ENCODE measurements at regions not wholly inside any gene's neighbourhood (a gene's known extent, or its start where the extent isn't known, plus 50 kb on each side); places are given as distances from the start of the nearest gene placed in this dataset.

DNA sequence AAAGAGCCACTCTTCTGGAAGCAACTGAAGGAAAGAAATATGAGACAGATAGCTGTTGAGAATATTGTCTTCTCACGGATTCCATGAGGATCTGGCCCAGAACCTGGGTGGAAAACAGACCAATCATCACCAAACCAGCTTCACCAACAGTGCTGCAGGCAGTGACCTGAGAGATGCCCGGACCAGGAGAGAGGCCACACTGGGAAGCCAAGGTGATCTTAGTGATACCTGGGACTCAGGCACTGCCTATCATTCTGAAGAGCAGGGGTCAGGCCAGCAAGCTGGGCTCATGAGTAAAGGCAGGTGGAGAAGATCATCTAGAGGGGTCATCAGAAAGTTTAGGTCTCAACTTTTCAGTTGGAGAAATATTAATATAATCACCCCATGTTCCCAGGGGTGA, 595.8 kb upstream of the CADM1 start:
- Histone ChIP-seq H3K4me1 (ENCODE audit: control insufficient read depth in 3 of 3, insufficient read depth in 3 of 3, low read length in 3 of 3) (no peaks in the 10 kb centered on the region), H3K36me3 (ENCODE audit: control insufficient read depth in 3 of 3, insufficient read depth in 3 of 3, low read length in 3 of 3) (no peaks in the 10 kb centered on the region), H3K4me3 (ENCODE audit: low read length in 3 of 3) (no peak overlapping the region), H3K27me3 (ENCODE audit: control insufficient read depth in 3 of 3, insufficient read depth in 3 of 3, low read length in 3 of 3) (peaks cover 0 to 23% (median 5%) of the 10 kb centered on the region in 3 donors), H3K9me3 (ENCODE audit: control insufficient read depth in 3 of 3, low read length in 3 of 3) (no peaks in the 10 kb centered on the region), H3K9ac (ENCODE audit: low read depth in 1 of 3, low read length in 3 of 3) (no peak overlapping the region), H3K27ac (ENCODE audit: low read depth, low read length) (no peak overlapping the region)

DNA sequence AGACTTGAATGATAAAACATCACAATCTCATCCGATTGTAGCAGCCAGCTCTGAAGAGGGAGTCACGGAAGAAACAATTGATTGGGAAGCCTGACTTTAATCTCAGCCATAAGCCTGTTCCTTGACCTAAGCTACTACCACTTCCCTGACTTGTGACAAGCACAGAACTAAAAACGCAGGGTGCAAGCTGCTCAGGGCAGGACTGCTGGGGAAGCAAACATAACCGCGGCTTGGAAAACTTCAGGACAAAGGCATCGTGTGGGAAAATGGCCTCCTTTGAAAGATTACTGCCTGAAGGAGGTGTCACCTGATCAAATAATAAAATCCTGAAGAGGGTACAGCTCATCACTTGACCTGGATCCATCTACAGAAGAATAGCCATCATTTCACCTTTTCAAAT, 595.3 kb upstream of the CADM1 start:
- H3K4me3 ChIP-seq (ENCODE audit: low read length in 3 of 3), result no peak overlapping the region
- no peaks in the 10 kb centered on the region for H3K36me3 ChIP-seq (ENCODE audit: control insufficient read depth in 3 of 3, insufficient read depth in 3 of 3, low read length in 3 of 3)
- no peak overlapping the region for H3K9ac ChIP-seq (ENCODE audit: low read depth in 1 of 3, low read length in 3 of 3)
- H3K27me3 ChIP-seq (ENCODE audit: control insufficient read depth in 3 of 3, insufficient read depth in 3 of 3, low read length in 3 of 3), result peaks cover 0 to 23% (median 5%) of the 10 kb centered on the region in 3 donors
- H3K4me1 ChIP-seq (ENCODE audit: control insufficient read depth in 3 of 3, insufficient read depth in 3 of 3, low read length in 3 of 3), result no peaks in the 10 kb centered on the region
- no peak overlapping the region for H3K27ac ChIP-seq (ENCODE audit: low read depth, low read length)
- H3K9me3 ChIP-seq (ENCODE audit: control insufficient read depth in 3 of 3, low read length in 3 of 3), result no peaks in the 10 kb centered on the region

DNA sequence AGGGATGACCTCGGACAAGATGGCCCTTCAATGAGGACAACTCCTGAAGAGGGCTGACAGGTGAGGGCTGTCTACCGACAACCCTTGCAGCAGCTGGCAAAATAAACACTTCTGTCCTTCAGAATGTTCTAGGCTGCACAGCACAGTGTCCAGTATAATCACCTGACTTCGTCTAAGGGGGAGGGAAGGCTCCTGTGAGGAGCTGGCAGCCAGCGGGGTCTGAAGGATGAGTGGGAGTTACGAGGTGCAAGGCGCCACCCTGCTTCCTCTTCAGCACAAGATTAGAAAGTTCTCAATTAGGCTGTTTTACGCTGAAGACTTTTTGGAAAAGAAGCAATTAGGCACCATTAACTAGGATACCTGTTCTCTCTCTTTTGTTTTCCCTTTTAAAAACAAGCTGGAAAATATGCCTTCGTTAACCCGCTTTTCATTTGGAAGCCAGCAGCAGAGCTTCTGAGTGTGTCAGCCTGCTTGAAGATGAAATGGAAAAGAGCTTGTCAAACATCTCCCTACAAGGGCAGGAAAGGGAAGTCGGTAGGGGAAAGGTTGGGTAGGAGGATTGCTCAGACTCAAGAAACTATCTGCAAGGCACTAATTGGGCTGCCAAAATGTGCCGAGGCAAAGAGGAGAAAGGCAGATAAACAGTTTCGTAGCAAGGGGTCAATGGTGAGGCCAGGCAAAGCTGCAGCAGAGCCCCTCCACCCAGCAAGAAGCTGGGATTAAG, 592.2 kb upstream of the CADM1 start:
- Histone ChIP-seq H3K9ac (ENCODE audit: low read depth in 1 of 3, low read length in 3 of 3) (no peak overlapping the region), H3K4me1 (ENCODE audit: control insufficient read depth in 3 of 3, insufficient read depth in 3 of 3, low read length in 3 of 3) (no peaks in the 10 kb centered on the region), H3K9me3 (ENCODE audit: control insufficient read depth in 3 of 3, low read length in 3 of 3) (no peaks in the 10 kb centered on the region), H3K36me3 (ENCODE audit: control insufficient read depth in 3 of 3, insufficient read depth in 3 of 3, low read length in 3 of 3) (no peaks in the 10 kb centered on the region), H3K27me3 (ENCODE audit: control insufficient read depth in 3 of 3, insufficient read depth in 3 of 3, low read length in 3 of 3) (peaks cover 0 to 23% (median 5%) of the 10 kb centered on the region in 3 donors), H3K27ac (ENCODE audit: low read depth, low read length) (no peak overlapping the region), H3K4me3 (ENCODE audit: low read length in 3 of 3) (no peak overlapping the region)

DNA sequence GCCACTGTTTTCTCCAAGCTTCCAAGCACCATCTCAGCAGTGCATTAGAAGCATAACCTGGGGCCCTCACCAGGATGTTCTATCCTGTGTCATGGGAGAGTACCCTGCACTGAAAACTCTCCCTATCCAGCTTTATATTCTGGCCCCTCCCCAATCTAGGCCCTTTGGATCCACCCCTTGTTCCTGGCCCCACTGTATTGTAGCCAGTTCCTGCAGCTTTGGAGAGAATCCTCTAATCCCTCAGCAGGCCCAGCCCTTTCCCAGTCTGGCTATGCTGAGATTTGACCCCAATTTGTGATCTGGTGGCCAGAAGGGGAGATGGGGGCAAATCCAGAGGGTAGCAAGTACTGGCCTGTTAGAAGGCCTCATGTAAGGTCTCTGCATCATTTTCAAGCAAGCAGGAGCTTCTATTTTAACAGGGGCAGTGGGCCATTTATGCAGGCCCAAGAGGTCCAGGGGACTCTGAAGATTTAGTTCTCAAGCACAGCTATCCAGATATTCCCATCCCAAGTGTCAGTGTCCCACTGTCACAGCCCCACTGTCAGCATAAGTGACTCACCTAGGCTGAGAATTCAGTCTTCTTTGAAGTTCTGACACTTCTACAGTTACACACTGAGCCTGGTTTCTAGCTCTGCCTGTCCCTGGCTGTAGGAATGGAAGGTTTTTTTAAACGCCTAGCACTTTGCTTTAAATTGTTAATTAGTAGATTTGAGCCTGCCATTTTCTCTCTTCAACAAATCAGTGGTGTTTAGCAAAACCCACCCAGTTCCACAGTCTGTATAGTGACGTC, 589.5 kb upstream of the CADM1 start:
- H3K4me3 ChIP-seq (ENCODE audit: low read length in 3 of 3), result no peak overlapping the region

DNA sequence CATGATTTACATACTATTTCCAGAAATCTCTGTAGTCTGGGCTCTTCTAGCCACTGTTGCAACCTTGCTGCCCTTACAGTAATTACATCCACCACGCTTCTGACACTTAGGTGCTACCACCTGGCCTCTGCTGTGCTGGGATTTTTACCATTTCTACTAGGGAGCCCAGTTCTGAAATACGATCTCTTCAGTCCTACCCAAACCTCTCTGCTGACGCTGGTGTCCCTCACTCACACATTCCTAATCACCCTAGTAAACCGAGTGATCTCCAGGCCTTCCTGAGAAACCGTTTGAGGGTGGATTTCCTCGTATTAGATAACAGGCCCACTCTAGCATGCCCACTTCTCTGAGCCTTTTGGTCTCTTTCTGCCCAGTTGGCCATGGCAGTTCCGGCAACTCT, 588.9 kb upstream of the CADM1 start:
- H3K4me3 ChIP-seq (ENCODE audit: low read length in 3 of 3), result no peak overlapping the region
- no peaks in the 10 kb centered on the region for H3K36me3 ChIP-seq (ENCODE audit: control insufficient read depth in 3 of 3, insufficient read depth in 3 of 3, low read length in 3 of 3)
- no peaks in the 10 kb centered on the region for H3K4me1 ChIP-seq (ENCODE audit: control insufficient read depth in 3 of 3, insufficient read depth in 3 of 3, low read length in 3 of 3)
- H3K27ac ChIP-seq (ENCODE audit: low read depth, low read length), result no peak overlapping the region
- no peaks in the 10 kb centered on the region for H3K9me3 ChIP-seq (ENCODE audit: control insufficient read depth in 3 of 3, low read length in 3 of 3)
- peaks cover 0 to 24% (median 5%) of the 10 kb centered on the region in 3 donors for H3K27me3 ChIP-seq (ENCODE audit: control insufficient read depth in 3 of 3, insufficient read depth in 3 of 3, low read length in 3 of 3)
- no peak overlapping the region for H3K9ac ChIP-seq (ENCODE audit: low read depth in 1 of 3, low read length in 3 of 3)

More for the DNA sequence above, 589.5 kb upstream of the CADM1 start:
- Histone ChIP-seq H3K27ac (ENCODE audit: low read depth, low read length) (no peak overlapping the region), H3K9ac (ENCODE audit: low read depth in 1 of 3, low read length in 3 of 3) (no peak overlapping the region), H3K9me3 (ENCODE audit: control insufficient read depth in 3 of 3, low read length in 3 of 3) (no peaks in the 10 kb centered on the region), H3K4me1 (ENCODE audit: control insufficient read depth in 3 of 3, insufficient read depth in 3 of 3, low read length in 3 of 3) (no peaks in the 10 kb centered on the region), H3K27me3 (ENCODE audit: control insufficient read depth in 3 of 3, insufficient read depth in 3 of 3, low read length in 3 of 3) (peaks cover 0 to 24% (median 5%) of the 10 kb centered on the region in 3 donors), H3K36me3 (ENCODE audit: control insufficient read depth in 3 of 3, insufficient read depth in 3 of 3, low read length in 3 of 3) (no peaks in the 10 kb centered on the region)

DNA sequence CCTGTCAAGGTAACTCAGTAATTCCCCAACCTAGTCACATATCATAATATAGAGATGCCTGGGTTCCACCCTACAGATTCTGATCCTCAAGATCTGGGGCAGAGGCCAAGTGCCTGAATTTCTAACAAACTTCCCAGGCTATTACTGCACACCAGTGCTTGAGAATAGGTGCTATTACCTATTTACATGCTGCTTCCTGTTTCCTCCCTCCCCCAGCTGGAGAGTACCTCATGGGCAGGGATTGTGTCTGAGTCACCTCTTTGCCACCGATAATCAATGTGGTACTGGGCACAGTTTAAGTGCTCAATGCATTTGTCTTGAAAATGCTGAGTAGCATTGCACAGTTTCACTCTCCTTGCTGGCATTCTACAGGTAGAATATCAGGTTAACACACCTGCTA, 582.2 kb upstream of the CADM1 start:
- no peaks in the 10 kb centered on the region for H3K36me3 ChIP-seq (ENCODE audit: control insufficient read depth in 3 of 3, insufficient read depth in 3 of 3, low read length in 3 of 3)
- no peak overlapping the region for H3K4me3 ChIP-seq (ENCODE audit: low read length in 3 of 3)
- peaks cover 5 to 18% (median 12%) of the 10 kb centered on the region in 3 donors for H3K27me3 ChIP-seq (ENCODE audit: control insufficient read depth in 3 of 3, insufficient read depth in 3 of 3, low read length in 3 of 3)
- no peak overlapping the region for H3K9ac ChIP-seq (ENCODE audit: low read depth in 1 of 3, low read length in 3 of 3)
- H3K27ac ChIP-seq (ENCODE audit: low read depth, low read length), result no peak overlapping the region
- no peaks in the 10 kb centered on the region for H3K9me3 ChIP-seq (ENCODE audit: control insufficient read depth in 3 of 3, low read length in 3 of 3)
- H3K4me1 ChIP-seq (ENCODE audit: control insufficient read depth in 3 of 3, insufficient read depth in 3 of 3, low read length in 3 of 3), result no peaks in the 10 kb centered on the region

DNA sequence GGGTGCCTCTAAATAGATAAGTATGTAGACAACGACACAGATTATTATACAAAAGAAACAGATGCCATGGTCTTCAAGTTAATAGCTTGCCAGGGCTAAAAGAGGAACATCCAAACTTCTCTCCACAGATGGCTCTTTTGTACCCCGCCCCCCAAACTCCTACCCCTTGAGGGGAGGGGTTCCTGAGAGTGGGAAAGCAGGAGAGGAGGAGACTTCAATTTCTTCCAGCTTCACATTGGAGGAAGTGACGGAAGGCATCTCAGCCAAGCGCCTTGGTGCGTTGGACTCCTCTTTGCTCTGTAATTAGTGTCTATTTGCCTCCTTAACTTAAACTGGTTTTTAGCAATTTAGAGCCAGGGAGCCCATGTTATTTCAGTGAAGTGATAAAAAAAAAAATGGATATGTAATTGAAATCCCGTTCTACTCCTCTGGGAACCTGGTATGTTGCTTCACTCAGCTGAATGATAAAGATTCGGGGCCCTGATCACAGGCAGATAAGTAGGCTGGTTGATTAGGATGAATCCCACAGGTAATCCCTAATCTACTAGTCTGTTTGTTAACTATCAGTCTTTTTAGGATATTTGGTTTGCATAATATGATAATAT, 580.9 kb upstream of the CADM1 start:
- Histone ChIP-seq H3K9ac (ENCODE audit: low read depth in 1 of 3, low read length in 3 of 3) (no peak overlapping the region), H3K4me1 (ENCODE audit: control insufficient read depth in 3 of 3, insufficient read depth in 3 of 3, low read length in 3 of 3) (no peaks in the 10 kb centered on the region), H3K9me3 (ENCODE audit: control insufficient read depth in 3 of 3, low read length in 3 of 3) (peaks cover 0 to 2% (median 0%) of the 10 kb centered on the region in 3 donors), H3K27me3 (ENCODE audit: control insufficient read depth in 3 of 3, insufficient read depth in 3 of 3, low read length in 3 of 3) (peaks cover 10 to 17% (median 14%) of the 10 kb centered on the region in 3 donors), H3K27ac (ENCODE audit: low read depth, low read length) (no peak overlapping the region), H3K36me3 (ENCODE audit: control insufficient read depth in 3 of 3, insufficient read depth in 3 of 3, low read length in 3 of 3) (no peaks in the 10 kb centered on the region), H3K4me3 (ENCODE audit: low read length in 3 of 3) (no peak overlapping the region)

DNA sequence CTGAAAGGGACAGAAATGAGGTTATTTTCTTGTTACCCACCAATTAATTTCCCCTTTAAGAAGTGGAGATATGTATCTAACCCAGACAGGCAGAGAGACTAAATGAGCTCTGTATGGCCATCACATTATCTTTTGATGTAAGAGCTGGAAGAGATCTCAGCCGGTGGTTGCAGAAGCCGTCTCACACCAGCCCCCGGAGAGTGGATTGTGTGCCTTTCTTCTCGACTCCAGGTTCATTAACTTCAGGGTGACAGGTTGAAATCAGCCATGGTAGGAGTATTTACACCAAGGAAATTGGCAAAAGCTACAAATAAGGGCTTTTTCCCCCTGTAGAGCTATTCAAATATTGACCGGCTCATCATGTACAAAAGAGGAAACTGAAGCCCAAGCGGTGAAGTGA, 580.3 kb upstream of the CADM1 start:
- Histone ChIP-seq H3K9ac (ENCODE audit: low read depth in 1 of 3, low read length in 3 of 3) (no peak overlapping the region), H3K4me1 (ENCODE audit: control insufficient read depth in 3 of 3, insufficient read depth in 3 of 3, low read length in 3 of 3) (no peaks in the 10 kb centered on the region), H3K36me3 (ENCODE audit: control insufficient read depth in 3 of 3, insufficient read depth in 3 of 3, low read length in 3 of 3) (no peaks in the 10 kb centered on the region), H3K27ac (ENCODE audit: low read depth, low read length) (no peak overlapping the region), H3K27me3 (ENCODE audit: control insufficient read depth in 3 of 3, insufficient read depth in 3 of 3, low read length in 3 of 3) (peaks cover 10 to 17% (median 14%) of the 10 kb centered on the region in 3 donors), H3K9me3 (ENCODE audit: control insufficient read depth in 3 of 3, low read length in 3 of 3) (peaks cover 0 to 2% (median 0%) of the 10 kb centered on the region in 3 donors), H3K4me3 (ENCODE audit: low read length in 3 of 3) (no peak overlapping the region)

DNA sequence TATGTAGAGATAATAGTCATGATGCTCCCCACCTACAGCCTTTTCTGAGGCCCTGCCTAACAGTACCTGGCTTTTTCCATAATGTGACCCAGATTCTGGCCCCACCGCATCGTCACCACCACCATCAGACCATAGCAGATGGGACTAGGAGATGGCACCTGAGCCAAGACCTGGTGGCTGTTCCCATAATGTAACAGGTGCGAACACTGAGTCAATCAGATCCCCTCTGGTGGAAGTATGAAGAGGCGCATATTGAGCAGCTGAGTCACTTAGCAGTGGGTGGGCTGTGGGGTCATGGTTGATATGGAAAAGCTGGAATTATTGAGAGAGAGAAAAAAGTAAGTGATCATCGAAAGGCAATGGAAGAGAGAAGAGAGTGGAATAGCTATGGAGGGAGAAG, 578.0 kb upstream of the CADM1 start:
- H3K4me1 ChIP-seq (ENCODE audit: control insufficient read depth in 3 of 3, insufficient read depth in 3 of 3, low read length in 3 of 3), result no peaks in the 10 kb centered on the region
- H3K27ac ChIP-seq (ENCODE audit: low read depth, low read length), result no peak overlapping the region
- H3K9ac ChIP-seq (ENCODE audit: low read depth in 1 of 3, low read length in 3 of 3), result no peak overlapping the region
- no peaks in the 10 kb centered on the region for H3K36me3 ChIP-seq (ENCODE audit: control insufficient read depth in 3 of 3, insufficient read depth in 3 of 3, low read length in 3 of 3)
- H3K9me3 ChIP-seq (ENCODE audit: control insufficient read depth in 3 of 3, low read length in 3 of 3), result peaks cover 0 to 2% (median 0%) of the 10 kb centered on the region in 3 donors
- H3K27me3 ChIP-seq (ENCODE audit: control insufficient read depth in 3 of 3, insufficient read depth in 3 of 3, low read length in 3 of 3), result peaks cover 10 to 20% (median 20%) of the 10 kb centered on the region in 3 donors
- H3K4me3 ChIP-seq (ENCODE audit: low read length in 3 of 3), result no peak overlapping the region

DNA sequence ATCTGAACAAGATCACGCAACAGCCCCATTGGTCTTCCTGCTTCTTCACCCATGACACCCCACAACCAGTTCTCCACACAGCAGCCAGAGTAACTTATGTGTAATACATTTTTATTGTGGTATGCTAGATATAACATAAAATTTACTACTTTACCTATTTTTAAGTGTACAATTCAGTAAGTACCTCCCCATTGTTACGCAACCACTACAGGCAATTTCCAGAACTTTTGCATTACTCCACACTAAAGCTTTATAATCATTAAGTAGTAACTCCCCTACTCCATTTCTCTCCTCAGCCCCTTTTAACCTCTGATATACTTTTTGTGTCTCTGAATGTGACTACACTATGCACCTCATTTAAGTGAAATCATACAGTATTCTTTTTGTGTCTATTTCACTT, 575.4 kb upstream of the CADM1 start:
- H3K9me3 ChIP-seq (ENCODE audit: control insufficient read depth in 3 of 3, low read length in 3 of 3), result peaks cover 0 to 2% (median 0%) of the 10 kb centered on the region in 3 donors
- peaks cover 0 to under 1% (median 0%) of the 10 kb centered on the region in 3 donors for H3K4me1 ChIP-seq (ENCODE audit: control insufficient read depth in 3 of 3, insufficient read depth in 3 of 3, low read length in 3 of 3)
- no peak overlapping the region for H3K27ac ChIP-seq (ENCODE audit: low read depth, low read length)
- no peak overlapping the region for H3K9ac ChIP-seq (ENCODE audit: low read depth in 1 of 3, low read length in 3 of 3)
- H3K36me3 ChIP-seq (ENCODE audit: control insufficient read depth in 3 of 3, insufficient read depth in 3 of 3, low read length in 3 of 3), result no peaks in the 10 kb centered on the region
- H3K27me3 ChIP-seq (ENCODE audit: control insufficient read depth in 3 of 3, insufficient read depth in 3 of 3, low read length in 3 of 3), result peaks cover 7 to 19% (median 13%) of the 10 kb centered on the region in 3 donors
- no peak overlapping the region for H3K4me3 ChIP-seq (ENCODE audit: low read length in 3 of 3)

Data from skeletal muscle tissue (tissue), 3 donors.